ENCODE measurements at regions not wholly inside any gene's neighbourhood (a gene's known extent, or its start where the extent isn't known, plus 50 kb on each side); places are given as distances from the start of the nearest gene placed in this dataset.

DNA sequence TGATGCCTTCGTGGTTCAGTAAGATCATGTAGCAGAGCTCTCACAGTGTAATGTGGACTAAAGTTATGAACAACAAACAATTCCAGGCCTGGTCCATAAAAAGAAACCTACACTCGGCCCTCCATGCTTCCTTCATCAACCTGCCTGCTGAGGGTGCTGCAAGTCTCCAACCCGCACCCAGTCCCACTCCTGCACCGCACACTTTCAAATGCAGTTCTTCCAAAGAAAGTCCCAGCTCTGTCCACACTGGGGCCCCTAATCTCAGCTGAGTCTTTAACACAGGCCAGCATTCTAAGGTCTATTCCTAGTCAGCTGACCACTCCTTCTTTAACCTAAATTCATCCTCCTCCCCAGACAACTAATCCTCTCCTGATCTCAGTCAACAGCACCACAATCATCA lies 71.5 kb upstream of the NR5A2 start:
- no peak for DNase-seq

DNA sequence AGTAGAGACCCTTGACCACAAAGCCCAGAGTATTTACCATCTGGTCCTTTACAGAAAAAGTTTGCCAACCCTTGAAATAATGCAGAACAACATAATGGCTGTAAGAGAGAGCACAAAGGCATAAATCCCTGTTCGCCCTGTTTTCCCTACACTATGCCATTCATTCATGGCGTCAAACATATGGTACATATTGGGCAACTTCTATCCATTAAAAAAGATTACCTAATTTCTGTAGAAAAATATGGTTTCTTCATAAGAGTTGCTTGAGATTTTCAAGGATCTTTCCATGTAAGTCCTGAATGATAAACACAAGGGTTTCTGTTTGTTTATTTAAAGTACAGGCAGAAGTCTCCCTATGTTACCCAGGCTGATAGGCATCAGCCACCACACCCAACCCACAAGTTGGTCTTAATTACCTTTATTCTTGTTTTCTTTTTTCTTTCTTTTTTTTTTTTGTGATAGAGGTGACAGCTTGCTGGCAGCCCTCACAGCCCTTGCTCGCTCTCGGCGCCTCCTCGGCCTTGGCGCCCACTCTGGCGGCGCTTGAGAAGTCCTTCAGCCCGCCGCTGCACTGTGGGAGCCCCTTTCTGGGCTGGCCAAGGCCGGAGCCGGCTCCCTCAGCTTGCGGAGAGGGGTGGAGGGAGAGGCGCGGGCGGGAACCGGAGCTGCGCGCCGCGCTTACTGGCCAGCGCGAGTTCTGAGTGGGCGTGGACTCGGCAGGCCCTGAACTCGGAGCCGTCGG lies 68.3 kb upstream of the NR5A2 start:
- DNase-seq, result no peak

- DNase-seq, result no peak
Measured at GRCh38 chr1:199959775-199960110, 67.8 kb upstream of the NR5A2 start.

- DNase-seq, result no peak
Measured at GRCh38 chr1:199970125-199970524, 57.4 kb upstream of the NR5A2 start.

GRCh38 chr1:199976496-199977144 lies 50.9 kb upstream of the NR5A2 start:
- no peak for DNase-seq

All from activated naive CD4-positive, alpha-beta T cell treated with anti-CD3 and anti-CD28 coated beads, Interleukin-2, amount 50 U/mL, for 16 hours (primary cell).